Uterus (tissue), 3 donors: ENCODE measurements at regions not wholly inside any gene's neighbourhood (a gene's known extent, or its start where the extent isn't known, plus 50 kb on each side); places are given as distances from the start of the nearest gene placed in this dataset.

Experiments used
- DNase-seq, 2 donors: peaks; one replicate each; pipeline ENCODE4 v3.0.0-alpha.2; 2019 to 2020
- H3K27ac ChIP-seq, 2 donors: fragments of 200-600 bp; sonication (generic); 1 replicate in 1 of 2; 2 replicates in 1 of 2; pipeline ENCODE4 v1.5.1; 2016 to 2018
- H3K27me3 ChIP-seq, 2 donors: fragments of 200-600 bp; sonication (generic); one replicate each; pipeline ENCODE4 v1.5.1; 2018 to 2019; ENCODE audit warnings: control low read depth in 1 of 2
- H3K36me3 ChIP-seq, 2 donors: fragments of 200-600 bp; sonication (generic); one replicate each; pipeline ENCODE4 v1.5.1; 2019; ENCODE audit warnings: control low read depth in 1 of 2
- H3K4me1 ChIP-seq, 2 donors: fragments of 200-600 bp; sonication (generic); one replicate each; pipeline ENCODE4 v1.5.1; 2018 to 2019; ENCODE audit warnings: control low read depth in 1 of 2
- H3K4me3 ChIP-seq, 2 donors: fragments of 200-600 bp; sonication (generic); 1 replicate in 1 of 2; 2 replicates in 1 of 2; pipeline ENCODE4 v1.5.1; 2018 to 2019; ENCODE audit warnings: mild to moderate bottlenecking in 1 of 2
- H3K9me3 ChIP-seq, 2 donors: fragments of 200-600 bp; sonication (generic); one replicate each; pipeline ENCODE4 v1.5.1; 2019; ENCODE audit warnings: control low read depth in 1 of 2
- POLR2A ChIP-seq, 2 donors: fragments of 450-650 bp; IDR thresholded peaks; one replicate each; pipeline ENCODE4 v1.6.1; 2016; ENCODE audit warnings: antibody characterized with exemption in 2 of 2, mild to moderate bottlenecking in 1 of 2, moderate library complexity in 1 of 2
- intact Hi-C: fragments of 100-400 bp; cut with DNase I; formaldehyde crosslinking; loops from one replicate; pipeline ENCODE4 v1.15.1; 2023; ENCODE audit warnings: low total_unique reads
- TF ChIP-seq, protein P1 (sequence below), 4 experiments: fragments of 200-600 bp in 2 of 4; fragments of 450-650 bp in 2 of 4; sonication (generic) in 2 of 4; IDR thresholded peaks; one replicate each; pipeline ENCODE4 v1.5.1; 2016 to 2019; ENCODE audit warnings: antibody characterized with exemption in 4 of 4, mild to moderate bottlenecking in 2 of 4, moderate library complexity in 1 of 4
- donor health status: DM: yes; HTN: yes; CAD: no.

DNA sequence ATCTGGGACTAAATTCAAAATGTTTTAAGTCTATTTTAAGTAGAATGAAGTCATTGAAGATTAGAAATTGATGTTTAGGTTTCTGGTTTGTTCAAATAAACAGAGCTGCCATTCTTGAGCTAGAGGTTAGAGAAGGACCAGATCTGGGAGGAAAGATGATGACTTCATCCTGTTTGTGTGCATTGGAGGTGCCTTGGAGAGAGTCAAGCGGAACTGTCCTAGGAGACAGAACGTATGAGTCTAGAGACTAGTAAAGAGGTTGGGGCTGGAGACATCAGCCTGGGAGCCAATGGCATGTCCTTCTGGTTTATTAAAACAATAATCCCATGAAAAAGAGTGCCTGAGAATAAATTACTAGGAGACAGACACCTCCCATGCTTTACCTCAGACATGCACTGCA lies 303.4 kb downstream of the KBTBD8 start:
- H3K4me1 ChIP-seq: no peaks in the 10 kb centered on the region
- no peak for DNase-seq
- no peak for TF ChIP-seq POLR2A (IDR thresholded peaks at IDR 0.05)
- TF ChIP-seq, protein P1, sequence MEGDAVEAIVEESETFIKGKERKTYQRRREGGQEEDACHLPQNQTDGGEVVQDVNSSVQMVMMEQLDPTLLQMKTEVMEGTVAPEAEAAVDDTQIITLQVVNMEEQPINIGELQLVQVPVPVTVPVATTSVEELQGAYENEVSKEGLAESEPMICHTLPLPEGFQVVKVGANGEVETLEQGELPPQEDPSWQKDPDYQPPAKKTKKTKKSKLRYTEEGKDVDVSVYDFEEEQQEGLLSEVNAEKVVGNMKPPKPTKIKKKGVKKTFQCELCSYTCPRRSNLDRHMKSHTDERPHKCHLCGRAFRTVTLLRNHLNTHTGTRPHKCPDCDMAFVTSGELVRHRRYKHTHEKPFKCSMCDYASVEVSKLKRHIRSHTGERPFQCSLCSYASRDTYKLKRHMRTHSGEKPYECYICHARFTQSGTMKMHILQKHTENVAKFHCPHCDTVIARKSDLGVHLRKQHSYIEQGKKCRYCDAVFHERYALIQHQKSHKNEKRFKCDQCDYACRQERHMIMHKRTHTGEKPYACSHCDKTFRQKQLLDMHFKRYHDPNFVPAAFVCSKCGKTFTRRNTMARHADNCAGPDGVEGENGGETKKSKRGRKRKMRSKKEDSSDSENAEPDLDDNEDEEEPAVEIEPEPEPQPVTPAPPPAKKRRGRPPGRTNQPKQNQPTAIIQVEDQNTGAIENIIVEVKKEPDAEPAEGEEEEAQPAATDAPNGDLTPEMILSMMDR (IDR thresholded peaks at IDR 0.05): no peak
- intact Hi-C loops: no loop called here
- H3K36me3 ChIP-seq: no peaks in the 10 kb centered on the region
- no peak overlapping the region for H3K27ac ChIP-seq
- no peak overlapping the region for H3K4me3 ChIP-seq
- no peaks in the 10 kb centered on the region for H3K9me3 ChIP-seq
- no peaks in the 10 kb centered on the region for H3K27me3 ChIP-seq

DNA sequence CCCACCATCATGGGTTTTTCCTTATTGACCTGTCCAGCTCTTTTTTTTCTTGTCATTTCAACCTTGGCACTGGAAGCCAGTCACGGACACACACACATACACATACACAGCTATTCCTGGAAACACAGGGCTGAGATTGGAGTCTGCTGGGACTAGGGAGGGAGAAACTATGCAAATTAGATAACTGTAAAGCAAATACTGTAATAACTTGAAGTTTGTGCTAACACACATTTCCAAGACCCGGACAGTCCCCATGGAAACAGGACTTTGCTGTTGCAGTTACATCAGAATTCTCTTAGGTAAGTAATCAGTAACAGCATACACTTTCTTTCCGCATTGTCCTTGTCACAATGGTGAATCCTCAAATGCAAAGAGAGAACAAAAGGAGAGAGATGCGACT lies 304.4 kb downstream of the KBTBD8 start:
- H3K36me3 ChIP-seq: no peaks in the 10 kb centered on the region
- H3K27me3 ChIP-seq: no peaks in the 10 kb centered on the region
- no peaks in the 10 kb centered on the region for H3K9me3 ChIP-seq
- intact Hi-C loops: no loop called here
- no peak overlapping the region for H3K4me3 ChIP-seq
- no peaks in the 10 kb centered on the region for H3K4me1 ChIP-seq
- H3K27ac ChIP-seq: no peak overlapping the region
- TF ChIP-seq, protein P1 (IDR thresholded peaks at IDR 0.05): no peak
- no peak for TF ChIP-seq POLR2A (IDR thresholded peaks at IDR 0.05)
- DNase-seq: no peak

DNA sequence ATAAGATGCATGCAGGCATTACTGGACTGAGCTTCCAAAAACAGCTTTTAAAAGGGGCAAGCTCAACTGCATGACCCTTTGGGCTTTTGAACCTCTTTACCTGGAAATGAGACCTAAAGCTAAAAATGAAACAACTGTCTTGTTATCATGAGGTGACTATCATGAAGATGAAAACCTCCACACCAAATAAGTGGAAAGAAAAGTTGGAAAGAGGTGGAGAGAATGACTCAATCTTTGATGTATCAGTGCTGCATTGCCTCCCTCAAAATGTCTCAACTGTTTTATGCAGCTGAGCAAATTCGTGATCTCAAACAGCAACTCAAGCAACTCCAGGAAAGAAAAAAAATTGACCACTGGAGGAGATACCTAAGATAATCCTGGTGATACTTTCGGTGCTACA lies 307.1 kb downstream of the KBTBD8 start:
- Histone ChIP-seq H3K36me3 (no peaks in the 10 kb centered on the region), H3K4me1 (no peaks in the 10 kb centered on the region), H3K27me3 (no peaks in the 10 kb centered on the region), H3K9me3 (no peaks in the 10 kb centered on the region), H3K27ac (no peak overlapping the region), H3K4me3 (no peak overlapping the region)
- intact Hi-C loops: no loop called here
- DNase-seq: no peak
- TF ChIP-seq, protein P1 (IDR thresholded peaks at IDR 0.05): no peak
- TF ChIP-seq POLR2A (IDR thresholded peaks at IDR 0.05): no peak

DNA sequence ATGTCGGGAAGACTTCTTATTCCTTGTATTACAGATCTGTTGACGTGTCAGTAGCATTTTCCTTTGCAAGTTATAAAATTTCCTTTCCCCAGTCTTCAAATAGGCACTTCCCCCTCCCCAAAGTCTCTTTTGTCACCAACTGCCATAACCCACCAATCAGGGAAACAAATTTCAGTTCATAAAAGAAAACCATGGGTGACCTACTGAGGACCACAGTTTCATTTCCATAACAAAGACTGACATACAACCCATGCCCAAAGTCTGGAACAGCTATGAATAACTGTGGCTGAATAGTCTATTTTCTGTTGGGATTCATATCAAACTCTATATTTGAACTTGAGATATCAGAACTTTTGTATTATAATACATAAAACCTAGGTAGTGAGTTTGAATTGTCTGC lies 307.8 kb downstream of the KBTBD8 start:
- Histone ChIP-seq H3K36me3 (no peaks in the 10 kb centered on the region), H3K9me3 (no peaks in the 10 kb centered on the region), H3K27ac (no peak overlapping the region), H3K27me3 (no peaks in the 10 kb centered on the region), H3K4me3 (no peak overlapping the region), H3K4me1 (no peaks in the 10 kb centered on the region)
- no peak for DNase-seq
- TF ChIP-seq POLR2A (IDR thresholded peaks at IDR 0.05): no peak
- TF ChIP-seq, protein P1 (IDR thresholded peaks at IDR 0.05): no peak
- intact Hi-C loops: no loop called here

DNA sequence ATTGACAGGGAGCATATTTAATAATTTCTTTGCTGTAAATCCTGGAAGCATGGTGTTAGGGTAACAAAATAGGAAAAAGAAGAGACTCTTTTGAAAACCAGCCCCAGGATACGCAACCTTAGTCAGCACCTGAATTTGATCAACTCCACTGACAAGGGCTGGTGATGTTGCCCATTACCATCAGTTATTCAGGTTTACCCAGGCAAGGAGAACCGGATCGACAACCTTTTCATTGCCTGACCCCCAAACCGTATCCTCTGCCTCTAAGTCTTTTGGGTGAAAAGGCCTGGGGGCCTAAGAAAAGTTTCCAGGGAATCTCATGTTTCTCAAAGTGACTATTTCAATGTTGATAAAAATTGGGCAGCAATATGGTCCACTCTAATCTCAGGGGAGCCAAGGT lies 313.3 kb downstream of the KBTBD8 start:
- TF ChIP-seq, protein P1 (IDR thresholded peaks at IDR 0.05): no peak
- TF ChIP-seq POLR2A (IDR thresholded peaks at IDR 0.05): no peak
- H3K4me1 ChIP-seq: no peaks in the 10 kb centered on the region
- intact Hi-C loops: no loop called here
- no peak overlapping the region for H3K27ac ChIP-seq
- no peak for DNase-seq
- H3K36me3 ChIP-seq: no peaks in the 10 kb centered on the region
- no peak overlapping the region for H3K4me3 ChIP-seq
- no peaks in the 10 kb centered on the region for H3K9me3 ChIP-seq
- no peaks in the 10 kb centered on the region for H3K27me3 ChIP-seq
